ENCODE measurements at regions not wholly inside any gene's neighbourhood (a gene's known extent, or its start where the extent isn't known, plus 50 kb on each side); places are given as distances from the start of the nearest gene placed in this dataset.

GRCh38 chr16:73547552-73548403 lies 499.9 kb upstream of the ZFHX3 start:
- FAIRE-seq (no peak), DNase-seq (ENCODE audit: insufficient read length, low spot score) (no peak)

GRCh38 chr16:73546341-73546845 lies 498.5 kb upstream of the ZFHX3 start:
- no peak for FAIRE-seq
- DNase-seq (ENCODE audit: insufficient read length, low spot score): no peak

GRCh38 chr16:73545755-73546154 lies 497.8 kb upstream of the ZFHX3 start:
- FAIRE-seq (no peak), DNase-seq (ENCODE audit: insufficient read length, low spot score) (no peak)

- DNase-seq (ENCODE audit: insufficient read length, low spot score): no peak
- FAIRE-seq: no peak
These were observed 497.4 kb upstream of the ZFHX3 start for GRCh38 chr16:73545290-73545689.

GRCh38 chr16:73544826-73545225 lies 496.9 kb upstream of the ZFHX3 start:
- DNase-seq (ENCODE audit: insufficient read length, low spot score): no peak

GRCh38 chr16:73543970-73544599 lies 496.2 kb upstream of the ZFHX3 start:
- FAIRE-seq: no peak
- no peak for DNase-seq (ENCODE audit: insufficient read length, low spot score)

More at GRCh38 chr16:73544826-73545225, 496.9 kb upstream of the ZFHX3 start:
- peak; percentile 16 for FAIRE-seq

GRCh38 chr16:73543331-73543969 lies 495.5 kb upstream of the ZFHX3 start:
- DNase-seq (ENCODE audit: insufficient read length, low spot score): no peak

GRCh38 chr16:73542885-73543284 lies 495.0 kb upstream of the ZFHX3 start:
- DNase-seq (ENCODE audit: insufficient read length, low spot score) (no peak), FAIRE-seq (no peak)

More at GRCh38 chr16:73543331-73543969, 495.5 kb upstream of the ZFHX3 start:
- FAIRE-seq: no peak

- FAIRE-seq (no peak), DNase-seq (ENCODE audit: insufficient read length, low spot score) (no peak)
These were observed 490.0 kb upstream of the ZFHX3 start for GRCh38 chr16:73537921-73538320.

- FAIRE-seq: no peak
- DNase-seq (ENCODE audit: insufficient read length, low spot score): no peak
These were observed 489.0 kb upstream of the ZFHX3 start for GRCh38 chr16:73536931-73537330.

- FAIRE-seq (no peak), DNase-seq (ENCODE audit: insufficient read length, low spot score) (no peak)
These were observed 483.1 kb upstream of the ZFHX3 start for GRCh38 chr16:73531021-73531420.

GRCh38 chr16:73530529-73530928 lies 482.6 kb upstream of the ZFHX3 start:
- no peak for FAIRE-seq
- no peak for DNase-seq (ENCODE audit: insufficient read length, low spot score)

- DNase-seq (ENCODE audit: insufficient read length, low spot score): no peak
- no peak for FAIRE-seq
These were observed 481.5 kb upstream of the ZFHX3 start for GRCh38 chr16:73529303-73530012.

- FAIRE-seq (no peak), DNase-seq (ENCODE audit: insufficient read length, low spot score) (no peak)
These were observed 479.3 kb upstream of the ZFHX3 start for GRCh38 chr16:73527187-73527586.

GRCh38 chr16:73526011-73526804 lies 478.3 kb upstream of the ZFHX3 start:
- DNase-seq (ENCODE audit: insufficient read length, low spot score): no peak
- FAIRE-seq: no peak

GRCh38 chr16:73523209-73523608 lies 475.3 kb upstream of the ZFHX3 start:
- FAIRE-seq (no peak), DNase-seq (ENCODE audit: insufficient read length, low spot score) (no peak)

GRCh38 chr16:73521499-73521898 lies 473.6 kb upstream of the ZFHX3 start:
- DNase-seq (ENCODE audit: insufficient read length, low spot score) (no peak), FAIRE-seq (no peak)

GRCh38 chr16:73515616-73516015 lies 467.7 kb upstream of the ZFHX3 start:
- no peak for FAIRE-seq
- no peak for DNase-seq (ENCODE audit: insufficient read length, low spot score)

GRCh38 chr16:73510852-73511251 lies 462.9 kb upstream of the ZFHX3 start:
- DNase-seq (ENCODE audit: insufficient read length, low spot score): no peak
- no peak for FAIRE-seq

- FAIRE-seq (no peak), DNase-seq (ENCODE audit: insufficient read length, low spot score) (no peak)
These were observed 458.7 kb upstream of the ZFHX3 start for GRCh38 chr16:73506568-73507056.
